Peyer's patch (tissue), 4 donors: ENCODE measurements at regions not wholly inside any gene's neighbourhood (a gene's known extent, or its start where the extent isn't known, plus 50 kb on each side); places are given as distances from the start of the nearest gene placed in this dataset.

Source experiments
- DNase-seq, 3 donors: peaks; one replicate each; pipeline ENCODE4 v3.0.0-alpha.2; 2017 to 2019
- H3K27ac ChIP-seq, 4 donors: fragments of 200-600 bp; sonication (generic); one replicate each; pipeline ENCODE4 v1.5.1; 2016 to 2019
- H3K27me3 ChIP-seq, 2 donors: fragments of 200-600 bp; sonication (generic); one replicate each; pipeline ENCODE4 v1.5.1; 2019
- H3K36me3 ChIP-seq, 3 donors: fragments of 200-600 bp; sonication (generic); one replicate each; pipeline ENCODE4 v1.5.1; 2016 to 2019
- H3K4me1 ChIP-seq, 4 donors: fragments of 200-600 bp; sonication (generic); one replicate each; pipeline ENCODE4 v1.5.1; 2016 to 2019
- H3K4me3 ChIP-seq, 4 donors: fragments of 200-600 bp; sonication (generic); 1 replicate in 3 of 4; 2 replicates in 1 of 4; pipeline ENCODE4 v1.5.1; 2016 to 2019; ENCODE audit warnings: mild to moderate bottlenecking in 1 of 4
- H3K9me3 ChIP-seq, 4 donors: fragments of 200-600 bp; sonication (generic); one replicate each; pipeline ENCODE4 v1.5.1; 2016 to 2019; ENCODE audit warnings: mild to moderate bottlenecking in 1 of 4
- POLR2A ChIP-seq, 2 donors: fragments of 450-650 bp; IDR thresholded peaks; one replicate each; pipeline ENCODE4 v1.5.1; 2017; ENCODE audit warnings: antibody characterized with exemption in 2 of 2, mild to moderate bottlenecking in 2 of 2, moderate library complexity in 2 of 2
- small RNA-seq, 2 donors: library from RNA; depleted of rRNA; stranded (forward); fragments of <200 nt; gene quantifications; one replicate each; pipeline ENCODE3, GENCODE V24; 2016
- TF ChIP-seq, protein P1 (sequence below), 6 experiments: fragments of 450-650 bp in 4 of 6; fragments of 200-600 bp in 2 of 6; sonication (generic) in 1 of 6; IDR thresholded peaks; one replicate each; pipeline ENCODE4 v1.5.1; 2017 to 2019; ENCODE audit warnings: antibody characterized with exemption in 6 of 6, mild to moderate bottlenecking in 3 of 6, moderate library complexity in 1 of 6

DNA sequence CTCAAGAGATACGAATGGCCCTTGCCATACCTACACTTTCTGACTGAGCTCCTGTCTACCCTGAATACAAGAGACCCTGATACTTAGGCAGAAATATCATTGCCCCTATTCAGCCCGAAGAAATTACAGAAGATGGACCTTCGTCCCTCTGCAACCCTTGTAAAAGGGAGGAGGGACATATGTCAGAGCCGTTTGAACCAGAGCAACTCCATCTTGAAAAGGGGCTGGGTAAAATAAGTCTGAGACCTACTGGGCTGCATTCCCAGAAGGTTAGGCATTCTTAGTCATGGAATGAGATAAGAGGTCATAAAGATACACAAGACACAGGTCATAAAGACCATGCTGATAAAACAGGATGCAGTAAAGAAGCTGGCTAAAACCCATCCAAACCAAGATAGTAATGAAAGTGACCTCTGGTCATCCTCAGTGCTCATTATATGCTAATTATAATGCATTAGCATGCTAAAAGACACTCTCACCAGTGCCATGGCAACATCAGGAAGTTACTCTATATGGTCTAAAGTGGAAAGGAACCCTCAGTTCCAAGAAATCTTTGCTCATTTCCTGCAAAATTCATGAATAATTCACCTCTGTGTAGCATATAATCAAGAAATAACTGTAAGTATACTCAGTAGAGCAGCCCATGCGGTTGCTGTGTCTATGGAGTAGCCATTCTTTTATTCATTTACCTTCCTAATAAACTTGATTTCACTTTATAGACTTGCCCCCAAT is 49.7 kb upstream of the GPD1L start:
- H3K36me3 ChIP-seq = no peaks in the 10 kb centered on the region
- no peaks in the 10 kb centered on the region for H3K9me3 ChIP-seq
- H3K4me3 ChIP-seq = no peak overlapping the region
- peaks cover 0 to 4% (median 0%) of the 10 kb centered on the region in 4 donors for H3K4me1 ChIP-seq
- H3K27me3 ChIP-seq = no peaks in the 10 kb centered on the region
- TF ChIP-seq, protein P1, sequence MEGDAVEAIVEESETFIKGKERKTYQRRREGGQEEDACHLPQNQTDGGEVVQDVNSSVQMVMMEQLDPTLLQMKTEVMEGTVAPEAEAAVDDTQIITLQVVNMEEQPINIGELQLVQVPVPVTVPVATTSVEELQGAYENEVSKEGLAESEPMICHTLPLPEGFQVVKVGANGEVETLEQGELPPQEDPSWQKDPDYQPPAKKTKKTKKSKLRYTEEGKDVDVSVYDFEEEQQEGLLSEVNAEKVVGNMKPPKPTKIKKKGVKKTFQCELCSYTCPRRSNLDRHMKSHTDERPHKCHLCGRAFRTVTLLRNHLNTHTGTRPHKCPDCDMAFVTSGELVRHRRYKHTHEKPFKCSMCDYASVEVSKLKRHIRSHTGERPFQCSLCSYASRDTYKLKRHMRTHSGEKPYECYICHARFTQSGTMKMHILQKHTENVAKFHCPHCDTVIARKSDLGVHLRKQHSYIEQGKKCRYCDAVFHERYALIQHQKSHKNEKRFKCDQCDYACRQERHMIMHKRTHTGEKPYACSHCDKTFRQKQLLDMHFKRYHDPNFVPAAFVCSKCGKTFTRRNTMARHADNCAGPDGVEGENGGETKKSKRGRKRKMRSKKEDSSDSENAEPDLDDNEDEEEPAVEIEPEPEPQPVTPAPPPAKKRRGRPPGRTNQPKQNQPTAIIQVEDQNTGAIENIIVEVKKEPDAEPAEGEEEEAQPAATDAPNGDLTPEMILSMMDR (IDR thresholded peaks at IDR 0.05) = no peak
- TF ChIP-seq POLR2A (IDR thresholded peaks at IDR 0.05) = no peak
- H3K27ac ChIP-seq = no peak overlapping the region
- no peak for DNase-seq

Small RNA genes lying in the stretch of these regions (small RNA-seq; reads per million reads assigned to genes)
- 0 reads per million in 2 donors for gene RF00019
